ENCODE measurements at regions not wholly inside any gene's neighbourhood (a gene's known extent, or its start where the extent isn't known, plus 50 kb on each side); places are given as distances from the start of the nearest gene placed in this dataset.

GRCh38 chr11:91984033-91984584 is 240.5 kb upstream of the FAT3 start:
- H3K4me1 Mint-ChIP-seq (ENCODE audit: low read depth), result no peaks in the 10 kb centered on the region

GRCh38 chr11:91981995-91982394 is 242.6 kb upstream of the FAT3 start:
- no peak for DNase-seq (ENCODE audit: low spot score)

More at GRCh38 chr11:91984033-91984584, 240.5 kb upstream of the FAT3 start:
- H3K4me3 Mint-ChIP-seq, result no peak overlapping the region
- DNase-seq (ENCODE audit: low spot score), result no peak
- H3K36me3 Mint-ChIP-seq (ENCODE audit: low read depth), result no peaks in the 10 kb centered on the region
- H3K27me3 Mint-ChIP-seq (ENCODE audit: low read depth), result no peaks in the 10 kb centered on the region
- no peak overlapping the region for H3K27ac Mint-ChIP-seq
- peaks cover 20% of the 10 kb centered on the region for H3K9me3 Mint-ChIP-seq

GRCh38 chr11:91979775-91980174 is 244.8 kb upstream of the FAT3 start:
- H3K4me1 Mint-ChIP-seq (ENCODE audit: low read depth), result no peaks in the 10 kb centered on the region
- no peak overlapping the region for H3K27ac Mint-ChIP-seq
- peaks cover 7% of the 10 kb centered on the region for H3K9me3 Mint-ChIP-seq
- no peaks in the 10 kb centered on the region for H3K27me3 Mint-ChIP-seq (ENCODE audit: low read depth)
- H3K4me3 Mint-ChIP-seq, result no peak overlapping the region
- H3K36me3 Mint-ChIP-seq (ENCODE audit: low read depth), result no peaks in the 10 kb centered on the region
- no peak for DNase-seq (ENCODE audit: low spot score)

More at GRCh38 chr11:91981995-91982394, 242.6 kb upstream of the FAT3 start:
- Mint-ChIP-seq H3K4me3 (no peak overlapping the region), H3K9me3 (peaks cover 14% of the 10 kb centered on the region), H3K27me3 (ENCODE audit: low read depth) (no peaks in the 10 kb centered on the region), H3K36me3 (ENCODE audit: low read depth) (no peaks in the 10 kb centered on the region), H3K4me1 (ENCODE audit: low read depth) (no peaks in the 10 kb centered on the region), H3K27ac (no peak overlapping the region)

- peaks cover 7% of the 10 kb centered on the region for H3K9me3 Mint-ChIP-seq
- H3K4me3 Mint-ChIP-seq, result no peak overlapping the region
- H3K27ac Mint-ChIP-seq, result no peak overlapping the region
- DNase-seq (ENCODE audit: low spot score), result no peak
- no peaks in the 10 kb centered on the region for H3K4me1 Mint-ChIP-seq (ENCODE audit: low read depth)
- H3K27me3 Mint-ChIP-seq (ENCODE audit: low read depth), result no peaks in the 10 kb centered on the region
- H3K36me3 Mint-ChIP-seq (ENCODE audit: low read depth), result no peaks in the 10 kb centered on the region
These were observed 245.9 kb upstream of the FAT3 start for GRCh38 chr11:91978747-91979146.

GRCh38 chr11:91972665-91973266 is 251.9 kb upstream of the FAT3 start:
- no peaks in the 10 kb centered on the region for H3K4me1 Mint-ChIP-seq (ENCODE audit: low read depth)
- DNase-seq (ENCODE audit: low spot score), result no peak
- H3K27me3 Mint-ChIP-seq (ENCODE audit: low read depth), result no peaks in the 10 kb centered on the region
- H3K27ac Mint-ChIP-seq, result no peak overlapping the region
- no peaks in the 10 kb centered on the region for H3K36me3 Mint-ChIP-seq (ENCODE audit: low read depth)
- peaks cover 20% of the 10 kb centered on the region for H3K9me3 Mint-ChIP-seq
- H3K4me3 Mint-ChIP-seq, result no peak overlapping the region

GRCh38 chr11:91970624-91971023 is 254.0 kb upstream of the FAT3 start:
- H3K4me1 Mint-ChIP-seq (ENCODE audit: low read depth), result no peaks in the 10 kb centered on the region
- DNase-seq (ENCODE audit: low spot score), result no peak
- no peak overlapping the region for H3K4me3 Mint-ChIP-seq
- H3K36me3 Mint-ChIP-seq (ENCODE audit: low read depth), result no peaks in the 10 kb centered on the region
- peaks cover 20% of the 10 kb centered on the region for H3K9me3 Mint-ChIP-seq
- no peak overlapping the region for H3K27ac Mint-ChIP-seq
- H3K27me3 Mint-ChIP-seq (ENCODE audit: low read depth), result no peaks in the 10 kb centered on the region

GRCh38 chr11:91969486-91969885 is 255.1 kb upstream of the FAT3 start:
- Mint-ChIP-seq H3K36me3 (ENCODE audit: low read depth) (no peaks in the 10 kb centered on the region), H3K4me3 (no peak overlapping the region), H3K27ac (no peak overlapping the region), H3K4me1 (ENCODE audit: low read depth) (no peaks in the 10 kb centered on the region), H3K9me3 (peaks cover 30% of the 10 kb centered on the region), H3K27me3 (ENCODE audit: low read depth) (no peaks in the 10 kb centered on the region)
- no peak for DNase-seq (ENCODE audit: low spot score)

GRCh38 chr11:91967691-91968045 is 256.9 kb upstream of the FAT3 start:
- Mint-ChIP-seq H3K36me3 (ENCODE audit: low read depth) (no peaks in the 10 kb centered on the region), H3K27me3 (ENCODE audit: low read depth) (no peaks in the 10 kb centered on the region), H3K27ac (no peak overlapping the region), H3K4me1 (ENCODE audit: low read depth) (no peaks in the 10 kb centered on the region), H3K4me3 (no peak overlapping the region), H3K9me3 (peaks cover 26% of the 10 kb centered on the region)
- no peak for DNase-seq (ENCODE audit: low spot score)

- Mint-ChIP-seq H3K4me3 (no peak overlapping the region), H3K36me3 (ENCODE audit: low read depth) (no peaks in the 10 kb centered on the region), H3K27ac (no peak overlapping the region), H3K9me3 (peaks cover 30% of the 10 kb centered on the region), H3K4me1 (ENCODE audit: low read depth) (no peaks in the 10 kb centered on the region), H3K27me3 (ENCODE audit: low read depth) (no peaks in the 10 kb centered on the region)
- no peak for DNase-seq (ENCODE audit: low spot score)
These were observed 257.5 kb upstream of the FAT3 start for GRCh38 chr11:91967026-91967690.

GRCh38 chr11:91966368-91966767 is 258.2 kb upstream of the FAT3 start:
- no peak for DNase-seq (ENCODE audit: low spot score)
- no peaks in the 10 kb centered on the region for H3K36me3 Mint-ChIP-seq (ENCODE audit: low read depth)
- H3K27ac Mint-ChIP-seq, result no peak overlapping the region
- H3K9me3 Mint-ChIP-seq, result peaks cover 32% of the 10 kb centered on the region
- no peaks in the 10 kb centered on the region for H3K27me3 Mint-ChIP-seq (ENCODE audit: low read depth)
- H3K4me1 Mint-ChIP-seq (ENCODE audit: low read depth), result no peaks in the 10 kb centered on the region
- H3K4me3 Mint-ChIP-seq, result no peak overlapping the region

GRCh38 chr11:91960770-91961169 is 263.8 kb upstream of the FAT3 start:
- no peaks in the 10 kb centered on the region for H3K27me3 Mint-ChIP-seq (ENCODE audit: low read depth)
- no peaks in the 10 kb centered on the region for H3K4me1 Mint-ChIP-seq (ENCODE audit: low read depth)
- DNase-seq (ENCODE audit: low spot score), result no peak
- no peaks in the 10 kb centered on the region for H3K36me3 Mint-ChIP-seq (ENCODE audit: low read depth)
- no peak overlapping the region for H3K4me3 Mint-ChIP-seq
- no peak overlapping the region for H3K27ac Mint-ChIP-seq
- peaks cover 58% of the 10 kb centered on the region for H3K9me3 Mint-ChIP-seq

GRCh38 chr11:91959411-91959810 is 265.2 kb upstream of the FAT3 start:
- Mint-ChIP-seq H3K4me1 (ENCODE audit: low read depth) (no peaks in the 10 kb centered on the region), H3K27me3 (ENCODE audit: low read depth) (no peaks in the 10 kb centered on the region), H3K9me3 (peaks cover 47% of the 10 kb centered on the region), H3K4me3 (no peak overlapping the region), H3K36me3 (ENCODE audit: low read depth) (no peaks in the 10 kb centered on the region), H3K27ac (no peak overlapping the region)
- DNase-seq (ENCODE audit: low spot score), result no peak

GRCh38 chr11:91956711-91957110 is 267.9 kb upstream of the FAT3 start:
- Mint-ChIP-seq H3K36me3 (ENCODE audit: low read depth) (no peaks in the 10 kb centered on the region), H3K27ac (no peak overlapping the region), H3K4me1 (ENCODE audit: low read depth) (no peaks in the 10 kb centered on the region), H3K9me3 (peaks cover 35% of the 10 kb centered on the region), H3K27me3 (ENCODE audit: low read depth) (no peaks in the 10 kb centered on the region), H3K4me3 (no peak overlapping the region)
- DNase-seq (ENCODE audit: low spot score), result no peak

- Mint-ChIP-seq H3K27me3 (ENCODE audit: low read depth) (no peaks in the 10 kb centered on the region), H3K36me3 (ENCODE audit: low read depth) (no peaks in the 10 kb centered on the region), H3K9me3 (peaks cover 22% of the 10 kb centered on the region), H3K4me3 (no peak overlapping the region), H3K4me1 (ENCODE audit: low read depth) (no peaks in the 10 kb centered on the region), H3K27ac (no peak overlapping the region)
- DNase-seq (ENCODE audit: low spot score), result no peak
These were observed 269.4 kb upstream of the FAT3 start for GRCh38 chr11:91955206-91955605.

GRCh38 chr11:91952056-91952455 is 272.6 kb upstream of the FAT3 start:
- Mint-ChIP-seq H3K27me3 (ENCODE audit: low read depth) (no peaks in the 10 kb centered on the region), H3K9me3 (peaks cover 5% of the 10 kb centered on the region)

More at GRCh38 chr11:91952056-91952455, 272.6 kb upstream of the FAT3 start:
- H3K4me3 Mint-ChIP-seq, result no peak overlapping the region
- no peak overlapping the region for H3K27ac Mint-ChIP-seq
- H3K4me1 Mint-ChIP-seq (ENCODE audit: low read depth), result no peaks in the 10 kb centered on the region
- no peak for DNase-seq (ENCODE audit: low spot score)
- no peaks in the 10 kb centered on the region for H3K36me3 Mint-ChIP-seq (ENCODE audit: low read depth)
